Neural crest cell (in vitro differentiated cells): ENCODE measurements at regions not wholly inside any gene's neighbourhood (a gene's known extent, or its start where the extent isn't known, plus 50 kb on each side); places are given as distances from the start of the nearest gene placed in this dataset.

Source experiments
- DNase-seq: peaks from one replicate; pipeline ENCODE4 v3.0.0; 2021; ENCODE audit warnings: low read depth, mixed read lengths, low spot score
- H3K27ac Mint-ChIP-seq: one replicate; pipeline ENCODE4 v1.8.0; 2021; ENCODE audit warnings: mild to moderate bottlenecking, mixed read lengths; ENCODE audit not compliant: unreplicated experiment
- H3K27me3 Mint-ChIP-seq: 2 replicates; pipeline ENCODE4 v1.8.0; 2021; ENCODE audit warnings: low read depth, mild to moderate bottlenecking, mixed read lengths
- H3K36me3 Mint-ChIP-seq: 2 replicates; pipeline ENCODE4 v1.8.0; 2021; ENCODE audit warnings: low read depth, mild to moderate bottlenecking, mixed read lengths
- H3K4me1 Mint-ChIP-seq: 2 replicates; pipeline ENCODE4 v1.8.0; 2021; ENCODE audit warnings: mixed read lengths
- H3K4me3 Mint-ChIP-seq: one replicate; pipeline ENCODE4 v1.8.0; 2021; ENCODE audit warnings: mild to moderate bottlenecking, mixed read lengths
- H3K9me3 Mint-ChIP-seq: 2 replicates; pipeline ENCODE4 v1.8.0; 2021; ENCODE audit warnings: mixed read lengths
- TF ChIP-seq, protein P1 (sequence below): fragments of 200-600 bp; sonication (generic); conservative IDR thresholded peaks from 2 replicates; pipeline ENCODE4 v1.5.0; 2021; ENCODE audit warnings: antibody characterized with exemption, mild to moderate bottlenecking

DNA sequence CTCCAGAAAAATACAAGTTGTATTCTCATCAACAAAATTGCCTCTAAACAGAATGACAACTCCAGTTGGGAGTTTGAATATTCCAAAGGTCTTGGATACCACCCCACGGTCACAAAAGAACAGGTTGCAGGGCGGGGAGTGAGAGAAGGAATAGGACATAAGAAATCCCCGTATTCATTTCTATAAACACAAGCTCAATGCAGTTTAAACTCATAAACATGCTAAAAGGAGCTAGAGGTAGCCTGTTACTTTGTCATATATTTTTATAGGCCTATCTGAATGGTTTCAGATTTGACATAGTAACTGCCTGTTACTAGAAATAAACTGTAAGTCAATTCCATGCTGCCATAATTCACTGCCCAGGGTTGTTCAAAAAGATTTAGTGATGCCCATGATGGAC lies 567.5 kb downstream of the BCL11A start:
- TF ChIP-seq, protein P1, sequence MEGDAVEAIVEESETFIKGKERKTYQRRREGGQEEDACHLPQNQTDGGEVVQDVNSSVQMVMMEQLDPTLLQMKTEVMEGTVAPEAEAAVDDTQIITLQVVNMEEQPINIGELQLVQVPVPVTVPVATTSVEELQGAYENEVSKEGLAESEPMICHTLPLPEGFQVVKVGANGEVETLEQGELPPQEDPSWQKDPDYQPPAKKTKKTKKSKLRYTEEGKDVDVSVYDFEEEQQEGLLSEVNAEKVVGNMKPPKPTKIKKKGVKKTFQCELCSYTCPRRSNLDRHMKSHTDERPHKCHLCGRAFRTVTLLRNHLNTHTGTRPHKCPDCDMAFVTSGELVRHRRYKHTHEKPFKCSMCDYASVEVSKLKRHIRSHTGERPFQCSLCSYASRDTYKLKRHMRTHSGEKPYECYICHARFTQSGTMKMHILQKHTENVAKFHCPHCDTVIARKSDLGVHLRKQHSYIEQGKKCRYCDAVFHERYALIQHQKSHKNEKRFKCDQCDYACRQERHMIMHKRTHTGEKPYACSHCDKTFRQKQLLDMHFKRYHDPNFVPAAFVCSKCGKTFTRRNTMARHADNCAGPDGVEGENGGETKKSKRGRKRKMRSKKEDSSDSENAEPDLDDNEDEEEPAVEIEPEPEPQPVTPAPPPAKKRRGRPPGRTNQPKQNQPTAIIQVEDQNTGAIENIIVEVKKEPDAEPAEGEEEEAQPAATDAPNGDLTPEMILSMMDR, result no peak
- H3K36me3 Mint-ChIP-seq, result no peaks in the 10 kb centered on the region
- DNase-seq, result no peak
- no peaks in the 10 kb centered on the region for H3K27me3 Mint-ChIP-seq
- no peak overlapping the region for H3K4me3 Mint-ChIP-seq
- H3K4me1 Mint-ChIP-seq, result peaks cover 4% of the 10 kb centered on the region
- peaks cover 3% of the 10 kb centered on the region for H3K9me3 Mint-ChIP-seq
- H3K27ac Mint-ChIP-seq, result no peak overlapping the region

DNA sequence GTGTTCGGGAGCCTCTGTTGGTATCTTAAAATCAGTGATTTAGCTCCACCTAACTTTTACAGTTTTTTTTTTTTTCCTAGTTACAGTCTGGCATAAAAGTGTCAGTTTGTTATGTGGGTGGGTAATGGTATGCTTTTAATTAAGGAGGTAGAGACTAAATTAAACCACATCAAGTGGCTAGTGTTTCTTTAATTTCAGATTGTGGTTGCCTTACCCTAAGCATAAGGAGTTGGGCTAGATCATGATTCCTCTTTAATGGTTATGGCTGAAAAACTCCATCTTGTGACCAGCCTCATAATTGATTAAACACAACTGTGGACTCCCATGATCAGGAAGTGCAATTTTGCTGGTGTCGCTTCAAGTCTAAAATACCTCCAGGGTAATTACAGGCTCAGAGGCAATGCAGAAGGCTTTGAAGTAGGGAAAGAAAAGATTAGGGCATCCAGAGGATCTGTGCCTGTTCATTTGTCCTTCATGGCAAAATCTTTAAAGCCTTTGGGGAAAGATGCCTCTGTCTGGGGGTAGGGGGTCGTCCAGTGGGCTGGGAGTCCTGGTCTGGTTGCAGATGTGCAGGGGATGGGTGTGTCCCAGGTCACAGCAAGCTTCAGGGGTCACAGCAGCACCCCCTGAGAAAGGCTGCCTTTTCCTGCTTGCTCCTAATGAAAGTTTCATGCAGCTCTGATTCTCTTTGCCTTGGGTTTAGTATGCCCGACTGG lies 579.2 kb downstream of the BCL11A start:
- H3K4me3 Mint-ChIP-seq, result no peak overlapping the region
- no peaks in the 10 kb centered on the region for H3K27me3 Mint-ChIP-seq
- no peaks in the 10 kb centered on the region for H3K9me3 Mint-ChIP-seq
- DNase-seq, result no peak
- peaks cover 25% of the 10 kb centered on the region for H3K4me1 Mint-ChIP-seq
- H3K27ac Mint-ChIP-seq, result no peak overlapping the region
- H3K36me3 Mint-ChIP-seq, result no peaks in the 10 kb centered on the region
- TF ChIP-seq, protein P1, result no peak

DNA sequence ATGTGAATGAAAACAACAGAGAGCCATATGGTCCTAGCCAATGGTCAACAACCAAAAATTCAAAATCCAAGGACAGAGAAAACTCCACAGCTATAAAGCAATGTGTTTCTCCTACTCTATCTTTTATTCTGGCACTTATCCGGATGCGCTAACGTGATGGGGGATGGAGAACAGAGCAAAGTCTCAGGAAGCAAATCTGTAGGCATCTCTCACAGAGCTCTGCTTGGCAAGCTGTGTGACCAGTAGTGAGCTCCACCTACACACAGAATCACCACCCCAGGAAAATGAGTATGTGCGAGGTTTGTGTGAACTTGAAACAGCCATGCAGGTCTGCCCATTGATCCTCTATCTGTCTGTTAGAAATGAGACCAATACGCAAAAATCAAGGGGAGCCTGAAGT lies 584.3 kb downstream of the BCL11A start:
- peaks cover 15% of the 10 kb centered on the region for H3K4me1 Mint-ChIP-seq
- H3K27me3 Mint-ChIP-seq, result no peaks in the 10 kb centered on the region
- TF ChIP-seq, protein P1, result no peak
- no peaks in the 10 kb centered on the region for H3K9me3 Mint-ChIP-seq
- no peak overlapping the region for H3K27ac Mint-ChIP-seq
- no peaks in the 10 kb centered on the region for H3K36me3 Mint-ChIP-seq
- no peak overlapping the region for H3K4me3 Mint-ChIP-seq
- DNase-seq, result no peak

DNA sequence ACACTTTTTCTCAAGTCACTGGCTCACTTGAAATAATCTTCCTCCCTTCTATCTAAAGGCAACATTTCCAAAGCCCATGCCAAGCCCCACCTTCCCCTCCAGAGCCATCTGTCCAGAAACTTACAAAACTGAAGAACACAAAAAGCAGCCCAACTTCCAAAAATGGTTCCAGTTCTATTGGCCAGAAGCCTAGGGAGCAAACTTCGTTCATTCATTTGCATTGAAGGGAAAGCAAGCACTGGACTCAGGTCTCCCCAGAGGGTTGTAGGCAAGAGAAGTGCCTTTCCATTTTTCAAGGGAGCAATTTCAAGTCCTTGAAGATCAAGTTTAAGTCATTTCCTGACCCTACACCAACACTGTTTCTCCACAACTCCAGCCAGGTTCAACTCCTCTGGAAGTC lies 585.0 kb downstream of the BCL11A start:
- no peaks in the 10 kb centered on the region for H3K9me3 Mint-ChIP-seq
- H3K4me3 Mint-ChIP-seq, result no peak overlapping the region
- DNase-seq, result no peak
- no peaks in the 10 kb centered on the region for H3K36me3 Mint-ChIP-seq
- TF ChIP-seq, protein P1, result no peak
- peaks cover 12% of the 10 kb centered on the region for H3K4me1 Mint-ChIP-seq
- no peaks in the 10 kb centered on the region for H3K27me3 Mint-ChIP-seq
- no peak overlapping the region for H3K27ac Mint-ChIP-seq

DNA sequence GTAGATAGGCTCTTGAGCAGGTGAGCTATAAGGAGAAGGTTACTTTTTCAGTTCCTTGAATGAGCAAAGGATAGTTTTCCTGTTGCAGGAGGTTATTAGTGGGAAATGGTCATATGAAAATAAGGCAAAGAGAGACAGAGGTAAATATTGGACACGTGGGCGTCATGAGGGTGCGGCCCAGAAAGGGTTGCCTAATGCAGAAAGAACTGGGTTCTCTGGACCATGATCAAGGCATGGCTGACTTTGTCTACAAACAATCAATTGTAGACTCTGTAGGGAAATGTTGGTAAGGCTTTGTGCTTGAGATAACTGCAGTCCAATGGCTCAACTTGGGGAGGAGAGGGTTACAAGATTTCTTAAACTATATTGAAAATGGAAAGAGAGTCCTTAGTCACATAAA lies 585.8 kb downstream of the BCL11A start:
- H3K27ac Mint-ChIP-seq, result no peak overlapping the region
- H3K9me3 Mint-ChIP-seq, result no peaks in the 10 kb centered on the region
- no peak for DNase-seq
- no peaks in the 10 kb centered on the region for H3K36me3 Mint-ChIP-seq
- no peak overlapping the region for H3K4me3 Mint-ChIP-seq
- TF ChIP-seq, protein P1, result no peak
- no peaks in the 10 kb centered on the region for H3K27me3 Mint-ChIP-seq
- H3K4me1 Mint-ChIP-seq, result peaks cover 12% of the 10 kb centered on the region
